GM21447 (cell line): ENCODE measurements at regions not wholly inside any gene's neighbourhood (a gene's known extent, or its start where the extent isn't known, plus 50 kb on each side); places are given as distances from the start of the nearest gene placed in this dataset.
"Not testable (repeated sequence)": the region's sequence is repeated elsewhere in the genome, so short reads cannot be mapped to it uniquely, and the experiment has no call there.

Experiments used
- ATAC-seq: cut with Tn5 transposase; IDR thresholded peaks from one replicate; pipeline ENCODE4 v1.9.1; 2021; ENCODE audit not compliant: unreplicated experiment

DNA sequence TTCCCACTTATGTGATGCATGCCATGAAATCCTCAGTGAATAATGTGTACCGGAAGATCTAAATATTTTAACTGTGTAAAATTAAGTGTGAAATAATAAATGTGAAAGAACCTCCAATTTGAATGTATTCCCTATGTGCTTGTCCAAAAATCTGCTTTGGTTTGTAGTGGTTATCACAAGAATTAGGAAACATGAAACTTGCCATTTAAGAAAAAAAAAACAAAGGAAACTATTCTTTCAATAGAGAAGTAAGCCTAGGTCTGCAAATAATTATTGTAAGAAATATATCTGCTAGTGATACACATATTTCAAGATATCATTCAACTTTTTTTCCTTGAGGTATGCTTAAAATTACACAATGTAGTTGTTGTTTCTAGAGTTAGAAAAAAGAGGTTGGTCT is 500.4 kb downstream of the SLC6A15 start:
- no peak for ATAC-seq

DNA sequence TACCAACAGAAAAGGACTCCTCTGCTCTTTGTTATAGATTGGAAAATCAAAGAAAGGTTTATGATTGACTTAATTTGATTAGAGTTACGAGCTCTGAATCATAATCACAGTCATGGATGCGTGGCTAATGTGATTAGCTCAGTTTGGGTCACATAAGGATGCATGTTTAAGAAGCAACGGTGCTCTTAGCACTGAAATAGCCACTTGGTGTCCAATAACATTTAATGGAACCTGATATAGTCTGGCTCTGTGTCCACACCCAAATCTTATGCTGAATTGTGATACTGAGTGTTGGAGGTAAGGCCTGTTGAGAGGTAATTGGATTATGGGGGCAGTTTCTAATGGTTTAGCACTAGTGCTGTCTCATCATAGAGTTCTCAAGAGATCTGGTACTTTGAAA is 501.6 kb downstream of the SLC6A15 start:
- ATAC-seq: no peak

DNA sequence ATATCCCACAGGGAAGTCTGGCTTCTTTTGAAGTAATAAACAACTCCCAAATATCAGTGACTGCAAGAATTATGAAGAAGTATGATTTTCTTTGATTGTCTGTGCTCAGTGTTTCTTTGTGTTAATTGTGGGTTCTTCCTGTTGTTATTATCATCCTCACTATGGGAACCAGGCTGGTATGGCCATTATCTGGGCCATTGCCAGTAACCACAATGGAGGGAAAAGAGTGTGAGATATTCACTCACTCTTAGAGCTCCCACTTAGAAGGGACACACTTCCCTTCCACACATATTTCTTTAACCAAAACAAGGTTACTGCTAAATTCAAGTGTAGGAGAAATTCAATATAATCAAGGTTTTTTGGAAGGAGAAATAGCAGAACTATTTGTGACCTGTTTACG is 503.7 kb downstream of the SLC6A15 start:
- ATAC-seq: no peak

DNA sequence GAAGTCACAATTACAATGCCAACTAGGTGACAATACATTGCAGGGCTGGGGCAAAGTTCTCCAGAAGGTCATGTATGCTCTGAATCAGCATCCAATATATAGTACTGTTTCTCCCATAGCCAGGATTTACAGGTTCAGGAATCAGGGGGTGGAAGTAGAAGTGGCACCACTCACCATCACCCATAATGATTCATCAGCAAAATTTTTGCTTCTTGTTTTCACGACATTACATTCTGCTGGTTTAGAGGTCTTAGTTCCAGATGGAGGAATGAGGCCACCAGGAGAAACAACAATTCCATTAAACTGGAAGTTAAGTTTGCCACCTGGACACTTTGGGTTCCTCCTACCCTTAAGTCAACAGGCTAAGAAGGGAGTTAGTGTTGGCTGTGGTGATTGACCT is 505.9 kb downstream of the SLC6A15 start:
- not testable (repeated sequence) for ATAC-seq

DNA sequence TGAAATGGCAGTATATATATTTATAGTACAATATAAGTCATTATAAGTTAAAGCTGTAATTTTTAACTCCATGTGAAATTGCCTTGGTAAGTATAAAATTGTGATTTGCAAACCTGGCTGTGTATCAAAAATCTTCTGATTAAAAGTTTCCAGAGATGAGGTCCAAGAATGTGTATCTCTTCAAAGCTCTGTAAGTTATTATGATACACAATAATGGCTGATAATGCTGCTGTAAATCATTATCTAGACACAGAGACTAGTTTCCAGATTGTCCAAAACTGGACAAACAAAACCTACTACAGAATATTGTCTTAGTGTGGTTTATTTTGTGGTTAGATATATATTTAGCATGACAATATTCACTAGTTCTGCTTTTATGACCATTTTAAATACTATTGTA is 514.8 kb downstream of the SLC6A15 start:
- ATAC-seq: no peak

DNA sequence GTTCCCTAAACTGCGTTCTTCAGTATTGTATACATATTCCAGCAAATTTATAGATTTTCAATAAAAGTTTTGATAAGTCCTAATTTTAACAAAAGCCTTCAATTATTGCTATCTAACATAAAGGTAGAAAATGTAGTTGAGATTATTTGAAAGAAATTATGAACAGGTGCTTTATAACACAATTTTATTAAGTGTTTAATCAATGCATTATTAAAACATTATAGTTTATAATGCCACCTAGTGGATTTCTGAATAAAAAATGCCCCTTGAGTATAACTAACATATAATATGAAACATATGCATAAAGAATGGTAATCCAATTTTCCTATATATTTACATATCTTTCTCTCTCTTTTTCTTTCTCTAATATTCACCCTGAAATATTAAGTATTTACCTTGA is 515.3 kb downstream of the SLC6A15 start:
- no peak for ATAC-seq

DNA sequence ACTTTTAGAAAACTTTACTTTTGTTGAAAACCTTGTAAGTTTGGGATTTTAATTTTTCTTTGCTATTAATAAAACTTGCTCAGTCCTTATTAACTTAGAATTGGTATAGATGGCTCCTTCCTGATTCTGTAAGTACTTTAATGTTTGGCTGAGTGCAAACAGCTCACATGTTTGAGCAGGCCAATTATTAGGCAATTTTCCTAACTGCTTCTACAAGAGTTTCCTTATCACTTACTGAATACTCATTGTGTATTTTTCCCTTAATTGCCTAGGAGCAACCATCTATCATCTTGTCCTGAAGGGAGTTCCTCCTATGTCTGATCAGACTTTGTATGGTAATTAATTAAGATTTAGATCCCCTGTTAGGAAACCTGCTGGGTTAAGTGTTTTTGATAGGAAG is 521.4 kb downstream of the SLC6A15 start:
- not testable (repeated sequence) for ATAC-seq

DNA sequence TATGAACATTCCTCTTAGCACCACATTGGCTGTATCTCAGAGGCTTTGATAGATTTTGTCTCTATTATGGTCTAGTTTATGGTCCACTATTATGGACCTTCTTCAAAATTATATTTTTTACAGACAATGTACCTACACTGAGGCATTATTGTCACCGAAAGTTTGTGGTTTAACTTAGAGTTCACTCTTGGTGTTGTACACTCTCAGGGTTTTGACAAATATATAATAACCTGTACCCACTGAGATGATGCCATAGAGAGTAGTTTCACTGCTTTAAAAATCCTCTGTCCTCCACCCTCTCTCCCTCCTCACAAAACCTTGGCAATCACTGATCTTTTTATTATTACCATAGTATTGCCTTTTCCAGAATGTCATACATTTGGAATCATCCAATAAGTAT is 528.2 kb downstream of the SLC6A15 start:
- no peak for ATAC-seq

DNA sequence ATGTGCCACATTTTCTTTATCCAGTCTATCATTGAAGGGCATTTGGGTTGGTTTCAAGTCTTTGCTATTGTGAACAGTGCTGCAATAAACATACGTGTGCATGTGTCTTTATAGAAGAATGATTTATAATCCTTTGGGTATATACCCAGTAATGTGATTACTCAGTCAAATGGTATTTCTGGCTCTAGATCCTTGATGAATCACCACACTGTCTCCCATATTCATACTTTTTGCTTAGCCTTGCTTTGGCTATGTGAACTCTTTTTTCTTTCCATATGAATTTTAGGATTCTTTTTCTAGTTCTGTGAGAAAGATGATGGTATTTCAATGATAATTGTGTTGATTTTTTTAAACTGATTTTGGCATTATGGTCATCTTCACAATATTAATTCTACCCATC is 530.1 kb downstream of the SLC6A15 start:
- ATAC-seq: not testable (repeated sequence)

DNA sequence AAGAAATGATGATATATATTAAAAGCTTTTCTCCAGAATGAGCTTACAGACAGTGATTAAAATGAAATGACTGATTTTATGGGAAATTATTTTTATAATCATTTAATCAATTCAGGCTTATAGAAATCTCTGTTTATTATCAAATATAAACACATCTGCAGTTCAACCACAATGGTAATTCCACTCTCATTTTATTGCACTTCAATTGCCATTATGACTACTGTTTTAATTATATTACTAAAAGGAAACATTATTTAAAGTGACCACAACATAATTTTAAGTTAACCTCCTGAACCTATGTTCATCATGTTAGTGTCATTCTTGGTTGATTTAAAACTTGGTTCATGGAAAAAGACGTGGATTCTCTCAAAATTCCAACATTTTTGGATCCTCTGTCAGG is 536.3 kb downstream of the SLC6A15 start:
- no peak for ATAC-seq

DNA sequence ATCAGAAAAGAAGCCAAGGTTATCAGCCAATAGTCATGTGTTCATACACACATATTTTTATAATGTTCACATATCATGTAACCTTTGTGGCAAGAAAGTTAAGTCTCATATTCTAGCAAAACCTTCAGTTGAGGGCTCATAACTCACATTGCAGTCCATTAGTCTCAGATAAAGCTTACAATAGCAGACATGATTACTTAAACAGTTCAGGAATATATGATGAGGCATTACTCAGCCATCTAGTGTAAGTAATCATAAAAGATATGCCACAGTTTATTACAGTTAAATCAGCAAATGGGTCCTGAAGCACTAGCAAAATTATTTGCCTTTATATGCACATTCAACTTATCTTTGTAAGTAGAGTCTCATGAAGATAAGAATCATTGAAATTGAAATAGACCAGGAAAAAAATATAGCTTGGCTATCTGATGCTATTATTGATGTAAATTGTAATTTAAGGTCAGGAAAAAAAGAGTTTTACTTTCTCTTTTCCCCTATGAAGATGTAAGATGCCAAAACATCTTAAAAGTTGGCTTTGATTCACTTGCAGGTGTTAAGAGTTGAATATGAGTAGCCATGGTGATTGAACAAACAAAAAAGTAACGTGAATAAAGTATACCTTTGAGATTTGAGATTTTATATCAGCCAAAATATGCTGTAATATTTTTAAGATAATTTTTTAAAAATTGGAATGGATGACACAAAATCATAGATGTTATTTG is 537.0 kb downstream of the SLC6A15 start:
- no peak for ATAC-seq

DNA sequence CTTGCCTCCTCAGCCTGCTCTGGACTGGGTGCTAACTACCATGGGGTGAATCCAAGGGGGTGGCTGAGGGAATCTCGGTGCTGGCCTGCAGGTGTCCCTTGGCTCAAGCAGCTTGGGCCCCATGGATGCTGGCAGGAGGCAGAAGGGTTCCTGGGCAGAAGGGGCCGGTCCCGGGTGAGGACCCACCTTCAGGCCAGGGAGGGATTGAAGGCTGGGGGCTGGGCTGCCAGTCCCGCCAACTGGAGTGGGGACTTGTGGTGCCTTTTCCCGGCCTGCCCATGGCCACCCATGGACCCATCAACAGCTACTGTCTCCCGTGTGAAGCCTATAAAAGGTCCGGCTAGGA is 550.1 kb downstream of the SLC6A15 start:
- ATAC-seq: no peak

DNA sequence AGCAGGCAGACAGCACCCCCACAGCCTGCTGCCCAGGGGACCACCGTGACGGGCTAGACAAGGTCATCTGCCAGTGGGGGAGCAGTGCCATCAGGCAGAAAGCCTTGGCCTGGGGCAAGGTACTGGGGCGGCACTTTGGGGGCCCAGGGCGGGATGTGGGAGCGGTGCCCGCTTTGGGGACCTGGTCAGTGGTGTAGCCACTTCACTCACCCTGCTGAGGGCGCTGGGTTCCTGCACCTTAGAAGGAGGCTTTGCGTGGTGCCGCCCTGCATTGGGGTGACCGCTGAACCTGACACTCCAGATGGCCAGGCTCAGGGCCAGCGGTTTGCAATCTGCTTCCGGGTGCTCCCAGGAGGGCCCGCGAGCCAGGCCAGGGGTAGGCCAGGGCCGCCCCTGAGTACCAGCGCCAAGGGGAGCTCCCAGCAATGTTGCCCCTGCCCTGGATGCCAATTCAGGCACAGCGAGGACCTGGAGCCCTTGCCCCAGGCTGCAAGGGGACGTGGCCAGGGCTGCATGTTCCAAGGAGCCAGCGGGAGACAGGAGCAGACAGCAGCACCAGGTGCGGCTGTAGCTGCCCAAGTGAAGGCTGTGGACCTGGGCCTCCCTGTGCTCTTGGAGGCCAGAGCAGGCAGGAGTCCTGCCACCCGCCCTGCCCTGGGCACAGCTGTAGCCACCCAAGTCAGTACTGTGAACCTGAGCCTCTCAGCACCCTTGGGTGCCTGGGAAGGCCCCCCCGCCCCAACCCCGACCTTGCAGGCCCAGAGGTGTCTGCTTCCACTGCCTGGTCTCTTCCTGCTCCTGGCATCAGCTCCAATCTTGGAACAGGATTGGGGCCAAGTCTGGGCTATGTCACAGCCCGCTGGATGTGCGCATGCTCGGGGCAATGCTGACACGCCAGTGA is 550.7 kb downstream of the SLC6A15 start:
- ATAC-seq: no peak

DNA sequence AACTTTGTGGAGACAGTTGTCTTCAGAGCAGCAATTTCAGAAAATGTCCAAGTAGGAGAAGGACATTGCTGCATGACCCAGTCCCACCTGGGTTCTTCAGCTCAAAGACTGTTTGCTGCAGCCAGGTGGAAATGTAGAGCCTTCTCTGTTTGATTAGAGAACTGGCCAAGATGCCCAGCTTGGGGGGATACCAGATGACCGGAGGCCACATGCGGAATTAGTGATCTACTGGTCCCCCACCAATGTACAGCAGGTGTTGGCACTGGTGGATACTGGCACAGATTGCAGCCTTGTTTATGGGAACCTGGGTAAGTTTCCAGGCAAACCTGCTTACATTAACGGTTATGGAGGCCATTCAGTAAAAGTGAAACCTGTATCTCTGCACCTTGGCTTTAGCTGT is 555.3 kb downstream of the SLC6A15 start:
- no peak for ATAC-seq

DNA sequence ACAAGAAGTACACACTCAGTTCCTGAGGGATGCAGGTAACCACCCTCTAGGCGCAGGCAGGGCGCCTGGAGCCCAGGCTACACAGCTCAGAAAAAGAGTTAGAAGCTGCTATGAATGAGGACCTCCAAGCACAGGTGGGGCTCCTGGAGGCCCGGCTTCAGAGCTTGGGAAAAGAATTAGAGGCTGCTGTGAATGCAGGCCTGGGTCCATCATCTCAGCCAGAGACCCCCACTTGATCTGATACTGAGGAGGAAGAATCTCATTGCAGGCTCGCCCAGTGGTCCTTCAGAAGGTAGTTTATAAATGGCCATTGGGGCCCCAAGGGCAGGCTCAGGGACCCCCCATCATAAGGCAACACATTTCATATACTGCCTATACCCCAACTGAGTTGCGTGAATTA is 556.4 kb downstream of the SLC6A15 start:
- no peak for ATAC-seq

DNA sequence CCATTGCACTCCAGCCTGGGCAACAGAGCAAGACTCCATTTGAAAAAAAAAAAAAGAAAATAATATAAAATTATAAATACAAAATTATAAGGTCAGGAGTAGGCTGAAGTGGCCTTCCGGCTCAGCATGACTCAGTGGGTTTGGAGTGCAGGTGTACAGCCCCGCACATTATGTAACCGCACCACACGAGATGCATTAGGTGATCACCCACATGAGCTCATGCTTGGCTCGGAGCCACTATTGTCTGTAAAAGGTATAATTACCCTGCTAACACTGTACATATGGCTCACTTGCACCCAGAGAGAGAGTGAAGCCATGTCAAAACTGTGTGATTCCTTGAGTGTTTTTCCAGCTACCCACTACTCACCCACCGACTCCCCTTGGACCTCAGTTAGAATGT is 557.0 kb downstream of the SLC6A15 start:
- ATAC-seq: no peak

DNA sequence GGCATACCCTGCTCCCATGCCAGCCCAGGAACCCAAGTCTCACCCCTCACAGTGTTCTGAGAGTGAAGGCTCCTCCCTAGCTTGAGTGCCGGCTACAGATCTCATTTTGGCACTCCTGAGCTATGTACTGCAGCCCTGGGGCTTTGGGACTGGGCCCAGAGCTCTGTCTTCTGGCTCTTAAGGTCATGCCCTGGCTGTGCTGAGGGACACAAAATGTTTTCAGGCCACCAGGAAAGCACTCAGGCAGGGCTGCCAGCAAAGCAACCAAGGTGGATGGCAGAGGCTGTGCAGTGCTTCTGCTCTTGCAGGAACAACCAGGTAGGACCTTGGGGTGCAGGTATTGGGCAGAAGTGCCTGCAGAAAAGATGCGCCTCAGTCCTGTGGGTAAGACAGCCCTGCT is 564.0 kb downstream of the SLC6A15 start:
- no peak for ATAC-seq

DNA sequence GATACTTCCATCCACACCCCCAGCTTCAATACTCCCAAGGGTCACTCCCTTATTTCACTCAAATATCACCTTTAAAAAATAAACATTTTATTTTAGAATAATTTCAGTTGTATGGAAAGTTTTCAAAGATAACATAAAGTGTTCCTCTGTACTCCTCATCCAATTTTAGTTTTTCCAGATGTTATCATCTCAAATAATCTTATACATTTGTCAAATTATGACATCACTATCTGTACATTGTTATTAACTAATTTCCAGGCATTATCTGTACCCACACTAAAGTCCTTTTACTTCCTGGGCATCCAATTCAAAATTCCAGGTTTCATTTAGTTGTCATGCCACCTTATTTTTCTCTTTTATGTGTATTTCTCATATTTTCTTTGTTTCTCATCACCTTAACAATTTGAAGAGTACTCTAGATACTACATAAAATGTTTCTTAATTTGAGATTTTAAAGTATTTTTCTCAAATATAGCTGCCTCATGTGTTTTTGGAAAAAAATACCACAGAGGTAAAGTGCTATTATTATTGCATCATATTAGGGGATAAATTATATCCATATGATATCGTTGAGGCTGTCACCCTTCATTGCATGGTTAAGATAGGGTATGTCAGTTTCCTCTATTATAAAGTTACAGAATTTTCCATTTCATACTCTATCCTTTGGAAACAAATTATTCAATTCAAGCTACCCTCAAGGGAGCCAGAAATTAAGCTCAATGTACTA is 571.0 kb downstream of the SLC6A15 start:
- ATAC-seq: no peak

DNA sequence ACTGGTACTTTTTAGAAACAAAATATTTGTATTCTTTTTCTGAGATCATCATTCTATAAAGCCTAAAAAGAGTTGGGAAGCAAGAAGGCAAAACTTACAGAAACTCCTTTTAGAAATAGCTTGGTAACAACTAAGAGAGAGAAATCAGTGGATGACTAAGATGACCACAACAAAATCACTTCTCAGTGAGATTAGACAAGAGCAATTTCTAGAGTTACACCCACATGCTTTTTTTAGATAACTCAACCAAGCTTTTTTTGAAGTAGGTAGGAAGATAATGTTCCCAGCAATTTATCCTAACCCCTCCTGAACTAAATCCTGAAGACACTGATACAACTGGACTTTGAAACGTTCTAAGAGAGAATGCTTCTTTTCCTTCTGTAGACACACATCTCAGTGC is 576.4 kb downstream of the SLC6A15 start:
- no peak for ATAC-seq

DNA sequence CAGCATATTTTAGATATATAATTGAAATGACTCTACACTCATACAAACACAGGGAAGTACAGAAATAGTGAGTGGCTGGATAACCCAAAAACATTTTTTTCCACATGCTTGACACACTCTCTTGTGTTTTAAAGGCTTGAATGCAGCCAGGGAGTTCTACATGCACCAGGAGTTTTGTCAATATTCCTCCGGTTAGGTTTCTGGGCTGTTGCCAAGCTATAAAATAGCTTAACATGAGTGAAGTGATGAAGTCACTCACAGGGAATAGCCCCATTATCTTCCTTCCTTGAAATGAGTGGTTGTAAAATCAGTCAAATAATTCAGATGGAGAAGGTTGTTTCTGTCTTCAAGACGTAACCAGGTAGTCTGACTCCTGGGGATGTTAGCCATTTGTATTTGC is 582.7 kb downstream of the SLC6A15 start:
- no peak for ATAC-seq

DNA sequence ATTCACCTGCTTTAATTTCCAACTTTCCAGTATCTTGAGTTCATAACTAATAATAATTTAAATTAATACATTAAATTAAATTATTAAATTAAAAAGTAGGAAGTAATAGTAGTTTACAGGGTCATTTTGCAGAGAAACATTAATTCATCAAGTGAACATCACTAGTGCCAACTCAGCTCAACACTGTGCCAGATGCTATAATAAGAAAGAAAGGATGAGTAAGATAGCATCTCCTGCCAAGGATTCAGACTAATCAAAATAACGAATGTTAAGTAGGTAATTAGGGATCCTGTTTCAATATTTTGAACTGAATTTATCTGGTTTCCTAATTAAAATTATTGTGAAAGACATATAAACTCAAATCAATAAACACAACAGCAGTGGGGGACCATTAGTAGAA is 596.7 kb downstream of the SLC6A15 start:
- ATAC-seq: no peak

DNA sequence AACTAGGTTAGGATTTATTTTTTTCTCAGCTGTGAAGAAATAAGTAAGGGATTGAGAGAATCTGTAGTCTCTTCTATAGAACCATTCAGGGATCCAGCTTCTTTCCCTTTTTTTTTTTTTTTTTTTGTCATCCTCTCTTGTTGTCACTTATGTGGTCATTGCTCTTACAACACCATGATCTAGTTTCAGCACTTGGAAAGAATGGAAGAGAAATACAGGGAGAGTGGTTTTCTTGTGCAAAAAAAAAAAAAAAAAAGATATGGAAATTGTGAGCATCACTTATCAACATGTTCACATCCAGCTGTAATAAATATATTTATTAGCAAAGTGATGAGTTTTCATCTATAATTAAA is 599.3 kb downstream of the SLC6A15 start:
- no peak for ATAC-seq
